Fibroblast of lung (primary cell): ENCODE measurements at regions not wholly inside any gene's neighbourhood (a gene's known extent, or its start where the extent isn't known, plus 50 kb on each side); places are given as distances from the start of the nearest gene placed in this dataset.

Experiments
- DNase-seq, 2 donors: peaks; one replicate each; pipeline versions ENCODE4 v3.0.0 to v3.0.0-alpha.2; 2010; ENCODE audit warnings: low read depth in 2 of 2
- H2AFZ ChIP-seq: 2 replicates; pipeline ENCODE4 v1.5.1; 2012; ENCODE audit warnings: low read length, control low read depth, inconsistent platforms
- H3K27ac ChIP-seq: 2 replicates; pipeline ENCODE4 v1.5.1; 2011; ENCODE audit warnings: low read length, control low read depth; ENCODE audit not compliant: insufficient read depth
- H3K27me3 ChIP-seq: 2 replicates; pipeline ENCODE4 v1.5.1; 2011; ENCODE audit warnings: mild to moderate bottlenecking, low read length; ENCODE audit not compliant: control insufficient read depth, insufficient read depth
- H3K36me3 ChIP-seq: 2 replicates; pipeline ENCODE4 v1.5.1; 2011; ENCODE audit warnings: low read length; ENCODE audit not compliant: control insufficient read depth, insufficient read depth
- H3K4me1 ChIP-seq: 2 replicates; pipeline ENCODE4 v1.5.1; 2011; ENCODE audit warnings: low read length; ENCODE audit not compliant: control insufficient read depth, insufficient read depth; ENCODE audit errors: extremely low read depth
- H3K4me2 ChIP-seq: 2 replicates; pipeline ENCODE4 v1.5.1; 2011; ENCODE audit warnings: low read length, control low read depth; ENCODE audit not compliant: insufficient read depth; ENCODE audit errors: extremely low read depth
- H3K4me3 ChIP-seq, 4 experiments: fragments of 200-600 bp in 1 of 4; sonication (generic) in 1 of 4; replicated peaks in 1 of 4; 2 replicates each; pipeline ENCODE4 v1.5.1; 2011 to 2016; ENCODE audit warnings: low read length in 4 of 4, low read depth in 3 of 4, mild to moderate bottlenecking in 3 of 4, control low read depth in 2 of 4, inconsistent platforms in 1 of 4, mixed read lengths in 1 of 4; ENCODE audit not compliant: insufficient read depth in 1 of 4; ENCODE audit errors: control extremely low read depth in 1 of 4
- H3K79me2 ChIP-seq: 2 replicates; pipeline ENCODE4 v1.5.1; 2012; ENCODE audit warnings: mild to moderate bottlenecking, low read length, inconsistent platforms; ENCODE audit not compliant: control insufficient read depth, insufficient read depth
- H3K9ac ChIP-seq: 2 replicates; pipeline ENCODE4 v1.5.1; 2011; ENCODE audit warnings: mild to moderate bottlenecking, low read length, control low read depth; ENCODE audit not compliant: insufficient read depth
- H3K9me3 ChIP-seq: 2 replicates; pipeline ENCODE4 v1.5.1; 2012; ENCODE audit warnings: low read depth, low read length; ENCODE audit not compliant: control insufficient read depth, insufficient read depth
- H4K20me1 ChIP-seq: 2 replicates; pipeline ENCODE4 v1.5.1; 2011; ENCODE audit warnings: low read length; ENCODE audit not compliant: control insufficient read depth, insufficient read depth; ENCODE audit errors: extremely low read depth
- EZH2 ChIP-seq: IDR thresholded peaks from 2 replicates; pipeline ENCODE4 v1.5.1; 2012; ENCODE audit warnings: low read length, control low read depth, mild to moderate bottlenecking; ENCODE audit errors: missing control alignments
- TF ChIP-seq, protein P1 (sequence below), 2 donors: IDR thresholded peaks in 1 of 2; conservative IDR thresholded peaks in 1 of 2; 1 replicate in 1 of 2; 2 replicates in 1 of 2; pipeline ENCODE4 v1.5.1; 2011 to 2012; ENCODE audit warnings: low read length in 2 of 2, control low read depth in 1 of 2, inconsistent platforms in 1 of 2, low read depth in 1 of 2, mild to moderate bottlenecking in 1 of 2

- Histone ChIP-seq H2AFZ (no peak overlapping the region), H3K79me2 (no peaks in the 10 kb centered on the region), H3K9ac (no peak overlapping the region), H3K4me1 (no peaks in the 10 kb centered on the region), H3K4me2 (no peak overlapping the region), H4K20me1 (no peaks in the 10 kb centered on the region), H3K36me3 (no peaks in the 10 kb centered on the region), H3K4me3 (no peak overlapping the region), H3K9me3 (no peaks in the 10 kb centered on the region), H3K27me3 (no peaks in the 10 kb centered on the region), H3K27ac (no peak overlapping the region)
- no peak for DNase-seq
- TF ChIP-seq, protein P1, sequence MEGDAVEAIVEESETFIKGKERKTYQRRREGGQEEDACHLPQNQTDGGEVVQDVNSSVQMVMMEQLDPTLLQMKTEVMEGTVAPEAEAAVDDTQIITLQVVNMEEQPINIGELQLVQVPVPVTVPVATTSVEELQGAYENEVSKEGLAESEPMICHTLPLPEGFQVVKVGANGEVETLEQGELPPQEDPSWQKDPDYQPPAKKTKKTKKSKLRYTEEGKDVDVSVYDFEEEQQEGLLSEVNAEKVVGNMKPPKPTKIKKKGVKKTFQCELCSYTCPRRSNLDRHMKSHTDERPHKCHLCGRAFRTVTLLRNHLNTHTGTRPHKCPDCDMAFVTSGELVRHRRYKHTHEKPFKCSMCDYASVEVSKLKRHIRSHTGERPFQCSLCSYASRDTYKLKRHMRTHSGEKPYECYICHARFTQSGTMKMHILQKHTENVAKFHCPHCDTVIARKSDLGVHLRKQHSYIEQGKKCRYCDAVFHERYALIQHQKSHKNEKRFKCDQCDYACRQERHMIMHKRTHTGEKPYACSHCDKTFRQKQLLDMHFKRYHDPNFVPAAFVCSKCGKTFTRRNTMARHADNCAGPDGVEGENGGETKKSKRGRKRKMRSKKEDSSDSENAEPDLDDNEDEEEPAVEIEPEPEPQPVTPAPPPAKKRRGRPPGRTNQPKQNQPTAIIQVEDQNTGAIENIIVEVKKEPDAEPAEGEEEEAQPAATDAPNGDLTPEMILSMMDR (conservative IDR thresholded peaks at IDR 0.05 in 1 of 2, IDR thresholded peaks at IDR 0.05 in 1 of 2; ENCODE audit: low read depth in 1 of 2, low read length in 2 of 2): no peak
- no peak for TF ChIP-seq EZH2
These were observed 1204.5 kb upstream of the SLC39A10 start for GRCh38 chr2:194452504-194452903.

DNA sequence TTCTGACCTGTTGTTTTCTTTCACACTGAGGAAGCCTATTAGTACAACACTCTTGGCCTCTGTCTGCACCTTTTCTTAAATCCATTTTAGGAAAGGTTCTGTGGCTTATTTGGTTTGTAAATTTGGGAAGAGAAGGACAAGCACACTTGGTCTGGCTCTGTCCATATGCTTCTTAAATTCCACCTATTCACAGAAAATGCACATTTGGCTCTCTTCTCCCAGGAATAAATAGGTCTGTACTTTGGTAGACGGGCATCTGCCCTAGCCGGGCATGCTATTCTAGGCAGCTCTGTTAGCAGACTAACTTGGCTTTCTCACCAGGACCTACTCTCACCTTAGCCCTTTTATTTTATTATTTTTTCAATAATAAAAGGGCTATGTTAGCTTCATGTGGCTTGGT, 1211.8 kb upstream of the SLC39A10 start:
- Histone ChIP-seq H3K27me3 (no peaks in the 10 kb centered on the region), H3K9me3 (no peaks in the 10 kb centered on the region)
- TF ChIP-seq EZH2: no peak
- TF ChIP-seq, protein P1 (conservative IDR thresholded peaks at IDR 0.05 in 1 of 2, IDR thresholded peaks at IDR 0.05 in 1 of 2; ENCODE audit: low read depth in 1 of 2, low read length in 2 of 2): no peak

GRCh38 chr2:194443926-194444325, 1213.1 kb upstream of the SLC39A10 start:
- Histone ChIP-seq H4K20me1 (no peaks in the 10 kb centered on the region), H3K27me3 (no peaks in the 10 kb centered on the region), H3K79me2 (no peaks in the 10 kb centered on the region), H2AFZ (no peak overlapping the region), H3K27ac (no peak overlapping the region), H3K36me3 (no peaks in the 10 kb centered on the region), H3K4me3 (no peak overlapping the region), H3K4me2 (no peak overlapping the region), H3K4me1 (no peaks in the 10 kb centered on the region), H3K9me3 (no peaks in the 10 kb centered on the region), H3K9ac (no peak overlapping the region)
- TF ChIP-seq, protein P1 (conservative IDR thresholded peaks at IDR 0.05 in 1 of 2, IDR thresholded peaks at IDR 0.05 in 1 of 2; ENCODE audit: low read depth in 1 of 2, low read length in 2 of 2): no peak
- no peak for TF ChIP-seq EZH2
- DNase-seq: no peak

More for the DNA sequence above, 1211.8 kb upstream of the SLC39A10 start:
- Histone ChIP-seq H3K79me2 (no peaks in the 10 kb centered on the region), H3K4me1 (no peaks in the 10 kb centered on the region), H3K27ac (no peak overlapping the region), H3K4me2 (no peak overlapping the region), H3K36me3 (no peaks in the 10 kb centered on the region), H2AFZ (no peak overlapping the region), H3K9ac (no peak overlapping the region), H4K20me1 (no peaks in the 10 kb centered on the region), H3K4me3 (no peak overlapping the region)
- no peak for DNase-seq
